NB4 (cell line): ENCODE measurements at regions not wholly inside any gene's neighbourhood (a gene's known extent, or its start where the extent isn't known, plus 50 kb on each side); places are given as distances from the start of the nearest gene placed in this dataset.

Experiments used
- DNase-seq: peaks from one replicate; pipeline ENCODE4 v3.0.0; 2010; ENCODE audit warnings: low read depth
- H3K4me3 ChIP-seq: one replicate; pipeline ENCODE4 v1.5.1; 2011; ENCODE audit warnings: mild to moderate bottlenecking, low read depth, low read length, moderate library complexity
- CTCF ChIP-seq: IDR thresholded peaks from one replicate; pipeline ENCODE4 v1.5.1; 2012; ENCODE audit warnings: low read depth, low read length
- MAX ChIP-seq: IDR thresholded peaks from 2 replicates; pipeline ENCODE4 v1.6.1; 2011; ENCODE audit warnings: low read depth, low read length
- MYC ChIP-seq: IDR thresholded peaks from 2 replicates; pipeline ENCODE4 v1.6.1; 2011; ENCODE audit warnings: low read depth, low read length
- POLR2A ChIP-seq: IDR thresholded peaks from 2 replicates; pipeline ENCODE4 v1.6.1; 2011; ENCODE audit warnings: mild to moderate bottlenecking; ENCODE audit not compliant: insufficient read length; ENCODE audit errors: extremely low read depth

- DNase-seq = no peak
- H3K4me3 ChIP-seq = no peak overlapping the region
- no peak for TF ChIP-seq CTCF
- TF ChIP-seq MAX = no peak
- no peak for TF ChIP-seq POLR2A
- TF ChIP-seq MYC = no peak
These were observed 1126.6 kb downstream of the NAALADL2 start for GRCh38 chr3:175985781-175986180.

GRCh38 chr3:175983379-175983778 is 1124.2 kb downstream of the NAALADL2 start:
- TF ChIP-seq MYC = no peak
- no peak for TF ChIP-seq CTCF
- TF ChIP-seq POLR2A = no peak
- TF ChIP-seq MAX = no peak
- no peak for DNase-seq
- H3K4me3 ChIP-seq = no peak overlapping the region

- H3K4me3 ChIP-seq = no peak overlapping the region
- TF ChIP-seq MYC (no peak), CTCF (no peak), MAX (no peak), POLR2A (no peak)
- DNase-seq = no peak
These were observed 1121.5 kb downstream of the NAALADL2 start for GRCh38 chr3:175980486-175981090.

- H3K4me3 ChIP-seq = no peak overlapping the region
- DNase-seq = no peak
- TF ChIP-seq POLR2A = no peak
- no peak for TF ChIP-seq MAX
- TF ChIP-seq MYC = no peak
- no peak for TF ChIP-seq CTCF
These were observed 1119.0 kb downstream of the NAALADL2 start for GRCh38 chr3:175977968-175978752.

- H3K4me3 ChIP-seq = no peak overlapping the region
- TF ChIP-seq POLR2A (no peak), CTCF (no peak), MAX (no peak), MYC (no peak)
- no peak for DNase-seq
These were observed 1110.3 kb downstream of the NAALADL2 start for GRCh38 chr3:175969456-175969855.
